ENCODE measurements at regions not wholly inside any gene's neighbourhood (a gene's known extent, or its start where the extent isn't known, plus 50 kb on each side); places are given as distances from the start of the nearest gene placed in this dataset.

GRCh38 chr7:67525588-67525987 is 529.0 kb downstream of the TYW1 start:
- DNase-seq (ENCODE audit: low read depth), result no peak
- H3K4me3 ChIP-seq (ENCODE audit: low read depth, low read length), result no peak overlapping the region

DNA sequence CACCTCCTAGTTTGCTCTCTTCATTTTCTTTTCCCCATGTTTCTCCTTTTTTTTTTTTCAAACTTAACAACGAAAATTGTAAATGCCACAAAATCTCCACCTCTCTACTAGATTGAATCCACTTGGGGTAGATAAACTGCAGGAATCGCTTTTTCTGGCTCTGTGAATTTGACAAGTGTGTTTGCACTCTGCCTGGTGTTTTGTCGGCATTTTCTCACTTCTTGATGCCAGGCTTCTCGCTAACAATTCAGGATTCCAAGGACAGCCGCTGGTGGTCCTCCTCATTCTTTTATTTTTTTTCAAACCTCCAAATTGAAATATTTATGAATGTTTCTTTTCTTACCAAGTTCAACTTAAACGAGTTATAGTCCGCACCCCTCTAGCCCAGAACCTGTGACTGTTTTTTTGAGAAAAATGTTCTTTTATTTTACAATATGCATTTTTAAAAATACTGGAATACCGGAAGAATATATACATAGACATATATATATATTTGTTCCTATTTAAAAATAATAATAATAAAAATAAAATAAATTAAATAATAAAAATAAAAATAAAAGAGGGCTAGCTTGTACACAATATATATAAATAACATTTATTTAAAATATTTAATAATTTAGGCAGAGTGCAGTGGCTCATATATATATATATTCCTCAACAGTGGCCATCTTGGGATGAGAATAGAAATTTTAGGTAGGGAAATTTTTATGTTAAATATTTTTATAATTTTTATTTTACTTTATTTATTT is 538.8 kb downstream of the TYW1 start:
- no peak overlapping the region for H3K4me3 ChIP-seq (ENCODE audit: low read depth, low read length)
- TF ChIP-seq, protein P1, sequence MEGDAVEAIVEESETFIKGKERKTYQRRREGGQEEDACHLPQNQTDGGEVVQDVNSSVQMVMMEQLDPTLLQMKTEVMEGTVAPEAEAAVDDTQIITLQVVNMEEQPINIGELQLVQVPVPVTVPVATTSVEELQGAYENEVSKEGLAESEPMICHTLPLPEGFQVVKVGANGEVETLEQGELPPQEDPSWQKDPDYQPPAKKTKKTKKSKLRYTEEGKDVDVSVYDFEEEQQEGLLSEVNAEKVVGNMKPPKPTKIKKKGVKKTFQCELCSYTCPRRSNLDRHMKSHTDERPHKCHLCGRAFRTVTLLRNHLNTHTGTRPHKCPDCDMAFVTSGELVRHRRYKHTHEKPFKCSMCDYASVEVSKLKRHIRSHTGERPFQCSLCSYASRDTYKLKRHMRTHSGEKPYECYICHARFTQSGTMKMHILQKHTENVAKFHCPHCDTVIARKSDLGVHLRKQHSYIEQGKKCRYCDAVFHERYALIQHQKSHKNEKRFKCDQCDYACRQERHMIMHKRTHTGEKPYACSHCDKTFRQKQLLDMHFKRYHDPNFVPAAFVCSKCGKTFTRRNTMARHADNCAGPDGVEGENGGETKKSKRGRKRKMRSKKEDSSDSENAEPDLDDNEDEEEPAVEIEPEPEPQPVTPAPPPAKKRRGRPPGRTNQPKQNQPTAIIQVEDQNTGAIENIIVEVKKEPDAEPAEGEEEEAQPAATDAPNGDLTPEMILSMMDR (IDR thresholded peaks at IDR 0.05; ENCODE audit: insufficient read depth, low read depth, low read length, missing control alignments), result no peak
- DNase-seq (ENCODE audit: low read depth), result no peak

More at GRCh38 chr7:67525588-67525987, 529.0 kb downstream of the TYW1 start:
- TF ChIP-seq, protein P1 (IDR thresholded peaks at IDR 0.05; ENCODE audit: insufficient read depth, low read depth, low read length, missing control alignments), result no peak

DNA sequence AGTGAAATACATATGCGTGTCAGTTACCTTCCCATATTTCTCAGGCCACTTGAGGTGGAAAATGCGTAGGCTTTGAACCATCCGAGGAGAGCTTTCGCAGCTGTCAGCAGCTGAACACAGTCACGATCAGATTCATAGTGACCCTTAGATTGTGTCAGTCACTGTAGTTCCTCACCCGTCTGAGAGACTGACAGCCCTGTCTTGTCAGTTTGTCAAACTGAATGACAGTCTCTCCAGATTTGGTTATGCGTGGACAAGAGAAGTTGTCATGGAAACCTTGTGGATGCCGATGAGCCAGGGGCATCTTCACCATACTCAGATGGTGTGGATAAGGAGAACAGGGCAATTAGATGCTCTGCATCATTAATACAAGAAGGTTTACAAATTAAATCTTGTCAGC is 546.3 kb downstream of the TYW1 start:
- TF ChIP-seq, protein P1 (IDR thresholded peaks at IDR 0.05; ENCODE audit: insufficient read depth, low read depth, low read length, missing control alignments), result no peak
- H3K4me3 ChIP-seq (ENCODE audit: low read depth, low read length), result no peak overlapping the region
- no peak for DNase-seq (ENCODE audit: low read depth)

- DNase-seq (ENCODE audit: low read depth), result no peak
- TF ChIP-seq, protein P1 (IDR thresholded peaks at IDR 0.05; ENCODE audit: insufficient read depth, low read depth, low read length, missing control alignments), result no peak
- H3K4me3 ChIP-seq (ENCODE audit: low read depth, low read length), result no peak overlapping the region
These were observed 550.7 kb downstream of the TYW1 start for GRCh38 chr7:67547183-67547907.

DNA sequence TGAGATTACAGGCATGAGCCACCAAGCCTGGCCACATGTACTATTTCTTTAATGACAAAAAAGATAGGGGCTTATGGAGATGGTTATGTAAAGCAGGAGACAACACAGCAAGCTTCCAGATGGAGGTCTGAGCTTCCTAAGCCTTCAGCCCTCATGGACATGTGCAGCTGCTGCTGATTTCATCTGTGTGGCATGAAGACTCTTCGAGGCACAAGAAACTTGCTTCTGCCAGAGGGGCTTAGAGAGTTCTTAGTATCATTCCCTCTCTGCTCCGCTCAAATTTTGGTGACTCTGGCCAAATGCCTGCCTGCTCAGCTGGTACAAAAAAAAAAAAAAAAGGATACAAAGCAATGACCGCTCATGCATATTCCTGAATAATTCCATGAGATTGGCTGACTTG is 552.5 kb downstream of the TYW1 start:
- no peak for DNase-seq (ENCODE audit: low read depth)
- TF ChIP-seq, protein P1 (IDR thresholded peaks at IDR 0.05; ENCODE audit: insufficient read depth, low read depth, low read length, missing control alignments), result no peak
- H3K4me3 ChIP-seq (ENCODE audit: low read depth, low read length), result no peak overlapping the region

DNA sequence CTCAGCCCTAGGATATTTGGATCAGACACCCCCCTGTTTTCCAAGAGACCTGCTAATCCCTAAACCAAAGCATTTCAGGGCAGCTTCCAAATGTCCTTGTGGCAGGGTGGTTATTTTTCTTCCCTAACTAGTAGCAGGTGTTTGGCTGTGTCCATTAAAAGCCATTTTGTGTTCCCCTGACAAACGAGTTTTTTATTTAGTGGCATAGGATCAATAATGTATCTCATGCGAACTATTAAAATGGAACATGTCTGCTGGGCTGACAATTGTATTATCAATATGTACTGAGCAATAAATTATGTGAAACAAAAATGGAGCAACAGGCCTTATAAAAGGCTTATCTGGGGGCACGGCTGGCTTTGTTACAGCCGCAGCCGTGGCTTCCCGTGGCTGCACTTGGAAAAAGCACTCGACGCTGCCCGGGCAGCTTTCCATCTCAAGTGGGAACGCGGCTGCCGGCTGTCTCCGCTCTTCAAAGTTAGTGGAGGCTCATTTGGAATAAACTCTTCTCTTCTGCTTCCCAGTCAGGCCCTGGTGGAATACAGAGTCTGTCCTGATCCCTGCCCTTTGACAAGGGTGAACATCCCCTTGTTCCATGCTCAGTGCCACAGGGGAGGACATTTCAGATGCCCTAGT is 554.3 kb downstream of the TYW1 start:
- DNase-seq (ENCODE audit: low read depth), result no peak
- TF ChIP-seq, protein P1 (IDR thresholded peaks at IDR 0.05; ENCODE audit: insufficient read depth, low read depth, low read length, missing control alignments), result no peak
- no peak overlapping the region for H3K4me3 ChIP-seq (ENCODE audit: low read depth, low read length)

Measured in GM12865 (cell line).